ENCODE measurements at regions not wholly inside any gene's neighbourhood (a gene's known extent, or its start where the extent isn't known, plus 50 kb on each side); places are given as distances from the start of the nearest gene placed in this dataset.

- TF ChIP-seq CTCF (IDR thresholded peaks at IDR 0.05) (no peak), POLR2AphosphoS5 (IDR thresholded peaks at IDR 0.05) (no peak), POLR2A (IDR thresholded peaks at IDR 0.05) (no peak)
Measured at GRCh38 chr3:144894576-144894975, 923.0 kb downstream of the DIPK2A start.

All from sigmoid colon (tissue), 4 donors.